SK-N-SH (cell line): ENCODE measurements at regions not wholly inside any gene's neighbourhood (a gene's known extent, or its start where the extent isn't known, plus 50 kb on each side); places are given as distances from the start of the nearest gene placed in this dataset.

ENCODE experiments used
- CTCF ChIA-PET: fragments of 300-600, 350-600 bp; formaldehyde crosslinking; extraction: SDS; loops from one replicate; lab custom pipeline; 2021; lab: Yijun Ruan, JAX
- POLR2A ChIA-PET: fragments of 350-600 bp; sonication (Branson Sonifier 250); formaldehyde crosslinking; extraction: SDS; loops from one replicate; lab custom pipeline; 2020; ENCODE audit warnings: antibody characterized with exemption, inconsistent platforms; lab: Yijun Ruan, JAX
- DNase-seq: peaks from one replicate; pipeline ENCODE4 v3.0.0; 2012
- H2AFZ ChIP-seq: fragments of 200-600 bp; sonication (generic); 2 replicates; pipeline ENCODE4 v1.8.1; 2016; ENCODE audit warnings: antibody characterized with exemption, mild to moderate bottlenecking, low read depth
- H3F3A ChIP-seq: fragments of 200-600 bp; sonication (generic); replicated peaks from 2 replicates; pipeline ENCODE3; 2016; ENCODE audit warnings: antibody characterized with exemption, mild to moderate bottlenecking; ENCODE audit not compliant: insufficient read depth
- H3K27ac ChIP-seq, 2 experiments: fragments of 200-500 bp in 1 of 2; fragments of 200-600 bp in 1 of 2; sonication (Bioruptor generic) in 1 of 2; sonication (generic), shearing (Covaris generic) in 1 of 2; 2 replicates each; pipeline versions ENCODE4 v1.5.1 to v1.6.1; 2014 to 2016; ENCODE audit warnings: low read depth in 2 of 2, inconsistent platforms in 1 of 2, low read length in 1 of 2, mild to moderate bottlenecking in 1 of 2, mixed read lengths in 1 of 2
- H3K27me3 ChIP-seq: fragments of 200-600 bp; sonication (generic), shearing (Covaris generic); 2 replicates; pipeline ENCODE4 v1.6.1; 2016; ENCODE audit warnings: mixed run types; ENCODE audit not compliant: insufficient read depth
- H3K36me3 ChIP-seq, 2 experiments: fragments of 200-500 bp in 1 of 2; fragments of 200-600 bp in 1 of 2; sonication (Bioruptor generic) in 1 of 2; sonication (generic) in 1 of 2; replicated peaks in 1 of 2; 2 replicates each; pipeline versions ENCODE3 to v1.5.1; 2014 to 2016; ENCODE audit warnings: low read length in 1 of 2, mild to moderate bottlenecking in 1 of 2; ENCODE audit not compliant: insufficient read depth in 2 of 2, control insufficient read depth in 1 of 2
- H3K4me1 ChIP-seq, 2 experiments: fragments of 200-500 bp in 1 of 2; fragments of 200-600 bp in 1 of 2; sonication (Bioruptor generic) in 1 of 2; sonication (generic), shearing (Covaris generic) in 1 of 2; 2 replicates each; pipeline versions ENCODE4 v1.5.1 to v1.6.1; 2014 to 2016; ENCODE audit warnings: low read depth in 1 of 2, low read length in 1 of 2, mixed run types in 1 of 2; ENCODE audit not compliant: insufficient read depth in 2 of 2, control insufficient read depth in 1 of 2
- H3K4me2 ChIP-seq: fragments of 200-600 bp; sonication (generic), shearing (Covaris generic); 2 replicates; pipeline ENCODE4 v1.6.1; 2017; ENCODE audit warnings: mixed run types
- H3K4me3 ChIP-seq, 2 experiments: fragments of 200-500 bp in 1 of 2; fragments of 200-600 bp in 1 of 2; sonication (Bioruptor generic) in 1 of 2; sonication (generic), shearing (Covaris generic) in 1 of 2; 2 replicates each; pipeline versions ENCODE4 v1.5.1 to v1.8.1; 2014 to 2016; ENCODE audit warnings: low read depth in 2 of 2, inconsistent platforms in 1 of 2, low read length in 1 of 2, mild to moderate bottlenecking in 1 of 2, mixed read lengths in 1 of 2, moderate library complexity in 1 of 2
- H3K79me2 ChIP-seq: fragments of 200-600 bp; sonication (generic); 2 replicates; pipeline ENCODE4 v1.8.1; 2017; ENCODE audit warnings: mild to moderate bottlenecking; ENCODE audit not compliant: insufficient read depth
- H3K9ac ChIP-seq: fragments of 200-600 bp; sonication (generic); 2 replicates; pipeline ENCODE4 v1.6.1; 2017; ENCODE audit warnings: mixed run types
- H3K9me2 ChIP-seq: fragments of 200-600 bp; sonication (generic); 2 replicates; pipeline ENCODE4 v1.6.1; 2017; ENCODE audit warnings: mixed run types
- H3K9me3 ChIP-seq: fragments of 200-600 bp; sonication (generic); 2 replicates; pipeline ENCODE4 v1.6.1; 2017; ENCODE audit warnings: mixed run types, mild to moderate bottlenecking, moderate library complexity
- H4K20me1 ChIP-seq: fragments of 200-600 bp; sonication (generic); 2 replicates; pipeline ENCODE4 v1.6.1; 2017; ENCODE audit warnings: mild to moderate bottlenecking, mixed run types; ENCODE audit not compliant: insufficient read depth
- CTCF ChIP-seq: fragments of 200-600 bp; sonication (generic); IDR thresholded peaks from 2 replicates; pipeline ENCODE4 v1.6.1; 2017; ENCODE audit warnings: antibody characterized with exemption, mild to moderate bottlenecking, moderate library complexity
- FOSL2 ChIP-seq: IDR thresholded peaks from 2 replicates; pipeline ENCODE4 v1.4.0; 2012; ENCODE audit warnings: low read depth, mild to moderate bottlenecking, moderate library complexity, borderline replicate concordance
- GABPA ChIP-seq: IDR thresholded peaks from 2 replicates; pipeline ENCODE4 v1.4.0; 2012; ENCODE audit warnings: low read depth, mild to moderate bottlenecking
- MEF2A ChIP-seq: IDR thresholded peaks from 2 replicates; pipeline ENCODE4 v1.4.0; 2012; ENCODE audit warnings: low read depth, borderline replicate concordance
- RAD21 ChIP-seq: IDR thresholded peaks from 2 replicates; pipeline ENCODE4 v1.6.1; 2012; ENCODE audit warnings: mild to moderate bottlenecking, low read length
- SIN3A ChIP-seq: IDR thresholded peaks from 2 replicates; pipeline ENCODE4 v1.6.1; 2012; ENCODE audit warnings: low read depth, mild to moderate bottlenecking, low read length, moderate library complexity, borderline replicate concordance
- SMC3 ChIP-seq: IDR thresholded peaks from 2 replicates; pipeline ENCODE4 v1.6.1; 2012; ENCODE audit warnings: low read depth, low read length, improper control_type of control experiment
- TCF12 ChIP-seq: IDR thresholded peaks from 2 replicates; pipeline ENCODE4 v1.4.0; 2012
- WGBS: methylation state at CpG from one replicate; pipeline ENCODE4 v1.1.6; 2017; ENCODE audit warnings: low lambda C conversion rate; 5-methylcytosine and 5-hydroxymethylcytosine counted together

- H3K36me3 ChIP-seq = no peaks in the 10 kb centered on the region
- TF ChIP-seq SIN3A (no peak), GABPA (no peak), FOSL2 (no peak)
- TF ChIP-seq, all 33 proteins: peak for 0
- no peaks in the 10 kb centered on the region for H3K9me3 ChIP-seq
- POLR2A ChIA-PET = no interaction called here
- no peaks in the 10 kb centered on the region for H3K27me3 ChIP-seq
- DNase-seq = no peak
- H3F3A ChIP-seq = peaks cover 6% of the 10 kb centered on the region
- no peaks in the 10 kb centered on the region for H4K20me1 ChIP-seq
- no peak overlapping the region for H3K4me3 ChIP-seq
- H3K4me1 ChIP-seq = no peaks in the 10 kb centered on the region; a peak in 1 of 4 replicates
- H3K4me2 ChIP-seq = no peak overlapping the region
- no peak overlapping the region for H2AFZ ChIP-seq
- H3K9me2 ChIP-seq = no peaks in the 10 kb centered on the region
- H3K9ac ChIP-seq = no peak overlapping the region
- H3K27ac ChIP-seq = no peak overlapping the region
- CTCF ChIA-PET = no interaction called here
- no peaks in the 10 kb centered on the region for H3K79me2 ChIP-seq
- WGBS = 67% methylated on average over 2 of the region's 2 CpGs
Observed at GRCh38 chr4:89483833-89484232, 176.2 kb upstream of the GPRIN3 start.

- Histone ChIP-seq H3K4me2 (no peak overlapping the region), H3K9ac (no peak overlapping the region), H3K27ac (no peak overlapping the region), H3K27me3 (no peaks in the 10 kb centered on the region), H3F3A (peaks cover 6% of the 10 kb centered on the region), H2AFZ (no peak overlapping the region), H3K36me3 (no peaks in the 10 kb centered on the region), H3K79me2 (no peaks in the 10 kb centered on the region), H3K4me3 (no peak overlapping the region), H4K20me1 (no peaks in the 10 kb centered on the region), H3K9me3 (no peaks in the 10 kb centered on the region), H3K4me1 (no peaks in the 10 kb centered on the region; a peak in 1 of 4 replicates), H3K9me2 (no peaks in the 10 kb centered on the region)
- WGBS = 88% methylated on average over 8 of the region's 8 CpGs
- ChIA-PET CTCF (interaction anchor here (0.6 to 1.8 kb wide), 17 partner anchors 9 to 429 kb away, joined by 3 to 8 read pairs (median 4); no protein-coding TSS in a partner anchor), POLR2A (no interaction called here)
- no peak for DNase-seq
- TF ChIP-seq TCF12 = no peak
Observed at GRCh38 chr4:89482926-89483595, 175.5 kb upstream of the GPRIN3 start.

DNA sequence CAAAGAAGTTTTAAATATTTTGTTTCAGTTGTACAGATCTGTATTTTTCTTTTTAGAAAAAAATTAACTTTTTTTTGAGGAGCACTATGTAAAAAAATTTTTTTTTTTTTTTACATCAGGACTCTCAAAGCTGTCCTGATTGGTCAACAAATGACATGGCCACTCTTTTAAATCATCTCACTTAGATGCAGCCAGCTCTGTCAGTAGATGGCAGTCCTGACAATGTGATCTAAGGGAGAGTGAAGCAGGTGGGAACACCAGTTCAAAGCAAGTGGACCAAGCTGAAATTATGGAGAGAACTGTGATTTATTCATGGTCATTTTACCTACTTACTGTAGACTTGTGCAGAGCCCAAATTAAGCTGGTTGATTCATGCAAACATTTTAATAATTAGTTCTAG is 174.7 kb upstream of the GPRIN3 start:
- TF ChIP-seq RAD21 = peak; percentile 59
- TF ChIP-seq CTCF = 0 out of 2 replicates have a peak, but pooled peaks have one; percentile 33
- TF ChIP-seq SMC3 = peak; percentile 8; the same call in 1 of the 2 replicates
- TF ChIP-seq MEF2A = no peak
- no peak overlapping the region for H3K9ac ChIP-seq
- H3K36me3 ChIP-seq = no peaks in the 10 kb centered on the region
- H3K27me3 ChIP-seq = no peaks in the 10 kb centered on the region
- no peak overlapping the region for H3K4me3 ChIP-seq
- H3K9me3 ChIP-seq = no peaks in the 10 kb centered on the region
- POLR2A ChIA-PET = no interaction called here
- peaks cover 6% of the 10 kb centered on the region for H3F3A ChIP-seq
- H2AFZ ChIP-seq = no peak overlapping the region
- no peaks in the 10 kb centered on the region for H3K9me2 ChIP-seq
- DNase-seq = peak; percentile 61
- no peak overlapping the region for H3K27ac ChIP-seq
- H4K20me1 ChIP-seq = no peaks in the 10 kb centered on the region
- H3K79me2 ChIP-seq = no peaks in the 10 kb centered on the region
- H3K4me1 ChIP-seq = no peaks in the 10 kb centered on the region; a peak in 1 of 4 replicates
- CTCF ChIA-PET = interaction anchor here (0.5 to 1.8 kb wide), 20 partner anchors 9 to 443 kb away, joined by 3 to 8 read pairs (median 3); no protein-coding TSS in a partner anchor
- H3K4me2 ChIP-seq = no peak overlapping the region
